ENCODE measurements at regions not wholly inside any gene's neighbourhood (a gene's known extent, or its start where the extent isn't known, plus 50 kb on each side); places are given as distances from the start of the nearest gene placed in this dataset. TPM values are rescaled to one million over a fixed set of nuclear protein-coding genes. Genes with fewer than 3 reads are reported as not detected.

Small RNA genes in the stretch of these regions (small RNA-seq; reads per million reads assigned to genes)
- not detected for gene AC013262.1 (ENCODE audit: low replicate concordance)
- not detected for gene AC138623.1 (ENCODE audit: low replicate concordance)
- gene RF00019 (ENCODE audit: low replicate concordance): not detected
- gene RN7SL201P (ENCODE audit: low replicate concordance): not detected
- 0.19 reads per million, percentile 7 among the genes with 10 or more reads in this experiment for gene RNA5SP99 (ENCODE audit: low replicate concordance)
- gene RNU6-1312P (ENCODE audit: low replicate concordance): not detected
- not detected for gene RNU6-685P (ENCODE audit: low replicate concordance)
- not detected for gene RPL37P10 (ENCODE audit: low replicate concordance)
